GM21529 (cell line): ENCODE measurements at regions not wholly inside any gene's neighbourhood (a gene's known extent, or its start where the extent isn't known, plus 50 kb on each side); places are given as distances from the start of the nearest gene placed in this dataset.
"Not testable (repeated sequence)": the region's sequence is repeated elsewhere in the genome, so short reads cannot be mapped to it uniquely, and the experiment has no call there.

ENCODE experiments used
- ATAC-seq: cut with Tn5 transposase; IDR thresholded peaks from one replicate; pipeline ENCODE4 v1.9.1; 2021; ENCODE audit not compliant: unreplicated experiment

DNA sequence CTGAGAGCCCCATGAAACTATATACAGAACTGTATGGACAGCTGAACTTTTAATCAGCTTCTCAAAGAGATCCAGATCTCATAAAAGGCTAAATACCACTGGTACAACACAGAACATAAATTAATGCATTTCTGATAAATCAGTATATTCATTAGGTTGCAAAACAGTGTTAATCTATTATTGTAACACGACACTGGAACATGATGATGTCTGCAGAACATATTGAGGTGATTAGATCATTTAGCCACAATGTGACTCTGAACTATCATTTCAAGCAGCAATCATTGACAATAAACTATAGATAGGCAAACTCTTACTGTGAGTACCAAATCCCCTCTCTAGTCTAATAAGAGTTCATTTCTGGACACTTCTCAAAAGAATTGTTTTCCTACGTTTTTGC, 50.3 kb downstream of the GASK1B start:
- ATAC-seq = no peak

GRCh38 chr4:158121161-158121579, 51.7 kb downstream of the GASK1B start:
- no peak for ATAC-seq

GRCh38 chr4:158120645-158121151, 52.1 kb downstream of the GASK1B start:
- ATAC-seq = not testable (repeated sequence)

GRCh38 chr4:158112611-158113010, 60.2 kb downstream of the GASK1B start:
- no peak for ATAC-seq

DNA sequence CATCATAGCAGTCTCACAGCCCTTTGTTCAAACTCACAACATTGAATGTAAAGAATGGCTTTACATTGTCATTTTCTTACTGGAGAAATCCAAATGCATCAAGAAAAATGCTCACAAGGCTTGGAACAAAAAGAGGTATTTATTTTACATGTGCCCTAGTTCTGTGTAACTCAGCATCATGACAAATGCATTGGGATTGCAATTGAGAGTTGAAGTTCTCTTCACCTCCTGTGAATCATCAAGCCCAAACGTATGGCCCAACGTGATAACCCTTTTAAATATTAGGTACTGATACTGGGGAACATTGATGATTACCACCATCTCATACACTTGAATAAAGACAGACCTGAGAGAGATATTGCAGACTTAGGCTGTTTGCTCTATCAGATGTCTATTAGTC, 61.6 kb downstream of the GASK1B start:
- ATAC-seq = no peak

- no peak for ATAC-seq
Measured at GRCh38 chr4:158102904-158103303, 69.9 kb downstream of the GASK1B start.

DNA sequence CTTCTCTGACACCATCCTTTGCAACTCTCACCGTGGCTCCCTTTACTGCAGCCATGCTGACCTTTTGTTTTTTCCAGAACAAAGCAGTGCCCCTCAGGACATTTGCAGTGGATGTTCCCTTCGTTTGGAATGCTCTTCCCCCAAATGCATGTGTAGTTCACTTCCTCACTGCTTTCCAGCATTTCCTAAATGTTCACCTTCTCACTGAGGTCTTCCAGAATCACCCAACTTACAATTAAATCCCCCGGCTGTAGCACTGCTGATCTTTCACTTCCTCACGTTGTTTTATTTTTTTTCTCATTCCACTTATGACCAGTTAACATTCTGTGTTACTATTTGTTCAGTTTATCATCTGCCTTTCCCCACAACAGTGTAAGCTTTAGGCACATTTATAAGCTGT, 73.1 kb downstream of the GASK1B start:
- no peak for ATAC-seq

DNA sequence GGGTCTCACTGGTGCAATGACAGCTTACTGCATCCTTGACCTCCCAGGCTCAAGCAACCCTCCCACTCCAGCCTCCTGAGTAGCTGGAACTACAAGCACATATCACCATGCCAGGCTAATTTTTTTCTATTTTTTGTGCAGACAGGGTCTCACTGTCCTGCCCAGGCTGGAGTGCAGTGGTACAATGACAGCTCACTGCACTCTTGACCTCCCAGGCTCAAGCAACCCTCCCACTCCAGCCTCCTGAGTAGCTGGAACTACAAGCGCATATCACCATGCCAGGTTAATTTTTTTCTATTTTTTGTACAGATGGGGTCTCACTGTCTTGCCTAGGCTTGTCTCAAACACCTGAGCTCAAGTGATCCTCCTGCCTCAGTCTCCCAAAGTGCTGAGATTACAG, 74.0 kb downstream of the GASK1B start:
- ATAC-seq = no peak

- ATAC-seq = no peak
Measured at GRCh38 chr4:158094413-158095134, 78.3 kb downstream of the GASK1B start.

GRCh38 chr4:158090323-158090722, 82.5 kb downstream of the GASK1B start:
- no peak for ATAC-seq

GRCh38 chr4:158089897-158090296, 82.9 kb downstream of the GASK1B start:
- ATAC-seq = not testable (repeated sequence)

DNA sequence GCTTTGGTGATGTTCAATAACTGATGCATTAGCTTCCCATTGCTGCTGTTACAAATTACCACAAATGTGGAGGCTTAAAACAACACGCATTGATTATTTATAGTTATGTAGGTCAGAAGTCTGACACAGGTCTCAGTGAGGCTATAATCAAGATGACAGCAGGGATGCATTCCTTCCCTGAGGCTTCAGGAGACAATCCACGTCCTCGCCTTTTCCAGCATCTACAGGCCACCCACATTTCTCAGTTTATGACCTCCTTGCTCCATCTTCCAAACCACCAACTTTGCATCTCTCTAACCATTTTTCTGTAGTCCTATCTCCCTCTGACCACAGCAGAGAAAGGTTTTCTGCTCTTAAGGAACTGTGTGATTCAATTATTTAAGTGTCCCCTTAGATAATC, 92.5 kb downstream of the GASK1B start:
- no peak for ATAC-seq

DNA sequence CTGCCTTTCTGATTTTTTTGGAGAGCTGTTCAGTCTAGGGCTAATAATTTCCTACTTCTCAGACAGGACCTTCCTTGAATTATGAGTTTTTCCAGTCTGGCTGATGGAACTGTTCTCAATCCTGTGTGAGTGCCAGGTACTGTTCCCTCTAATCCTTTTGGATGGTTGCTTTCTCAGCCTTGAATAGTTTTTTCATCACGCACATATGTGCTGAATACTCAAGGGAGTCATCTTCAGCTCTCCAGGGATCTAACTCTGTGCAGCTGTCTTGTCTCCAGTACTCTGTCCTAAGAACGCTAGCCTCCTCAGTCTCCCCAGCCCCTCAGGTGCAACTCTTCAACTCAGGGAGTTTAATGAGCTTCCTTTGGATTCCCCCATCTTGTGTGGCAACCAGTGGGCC, 93.2 kb downstream of the GASK1B start:
- ATAC-seq = no peak

GRCh38 chr4:158077835-158078234, 95.0 kb downstream of the GASK1B start:
- ATAC-seq = no peak

- ATAC-seq = no peak
Measured at GRCh38 chr4:158074851-158075250, 98.0 kb downstream of the GASK1B start.

DNA sequence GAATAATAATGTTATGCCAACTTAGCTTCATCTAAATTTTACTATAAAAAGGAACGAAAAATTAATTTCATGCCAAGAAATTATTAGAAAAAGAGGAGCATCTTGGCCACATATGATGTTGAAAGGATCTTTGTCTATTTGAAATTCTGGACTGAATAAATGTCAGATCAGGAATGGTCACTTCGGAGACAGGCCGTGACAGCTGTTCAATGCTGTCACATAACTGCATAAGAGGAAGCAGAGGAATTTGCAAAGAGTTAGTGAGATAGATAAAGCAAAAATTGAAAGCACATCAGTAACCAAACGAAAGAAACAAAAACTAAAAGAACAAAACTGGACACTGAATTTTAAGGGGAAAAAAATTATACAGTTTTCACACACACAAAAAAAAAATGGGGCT, 100.9 kb downstream of the GASK1B start:
- no peak for ATAC-seq

- ATAC-seq = no peak
Measured at GRCh38 chr4:158068068-158068467, 104.8 kb downstream of the GASK1B start.

GRCh38 chr4:158067646-158068045, 105.2 kb downstream of the GASK1B start:
- no peak for ATAC-seq

DNA sequence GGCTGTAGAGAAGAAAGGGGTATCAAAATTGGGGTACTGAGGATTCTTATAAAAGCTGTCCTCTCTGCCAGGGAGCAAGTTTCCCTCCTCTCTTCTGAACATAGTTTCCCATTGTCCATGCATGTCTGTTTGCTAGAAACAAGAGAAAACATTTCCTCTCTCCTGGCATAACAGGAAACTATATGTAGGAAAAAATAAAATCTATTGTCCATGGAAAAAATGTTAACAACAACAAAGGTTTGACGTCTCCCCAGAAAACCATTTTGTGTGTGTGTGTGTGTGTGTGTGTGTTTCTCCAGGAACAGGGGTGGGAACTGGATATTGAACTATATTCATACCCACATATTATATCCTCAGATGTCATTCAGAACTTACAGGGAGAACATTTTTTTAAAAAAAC, 107.2 kb downstream of the GASK1B start:
- no peak for ATAC-seq

- no peak for ATAC-seq
Measured at GRCh38 chr4:158065176-158065575, 107.6 kb downstream of the GASK1B start.

DNA sequence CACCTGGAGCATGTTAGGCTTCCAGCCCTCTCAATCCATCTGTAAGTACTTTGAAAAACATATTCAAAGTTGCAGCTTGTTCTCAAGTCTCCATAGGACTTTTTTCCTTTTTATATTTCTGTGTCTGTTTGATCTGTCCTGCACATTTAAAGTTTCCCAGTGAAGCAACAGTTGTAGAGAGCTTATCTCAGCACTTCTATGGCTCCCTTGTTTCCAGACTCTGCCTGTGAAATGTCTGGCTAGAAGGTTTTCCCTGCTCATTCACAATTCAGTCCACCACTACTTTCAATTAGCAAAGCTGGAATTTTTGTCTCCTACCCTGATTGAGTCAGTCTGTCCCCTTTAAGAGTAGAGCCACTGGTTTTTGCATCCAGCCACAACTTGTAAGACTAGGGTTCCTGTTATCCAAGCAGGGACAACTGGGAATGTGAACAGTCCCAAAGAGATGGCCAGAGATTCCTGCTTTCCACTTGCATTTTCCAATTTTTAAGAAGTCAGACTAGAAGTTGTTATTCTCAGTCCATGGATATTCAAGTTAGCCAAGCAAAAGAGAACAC, 116.1 kb downstream of the GASK1B start:
- no peak for ATAC-seq

GRCh38 chr4:158055668-158056067, 117.2 kb downstream of the GASK1B start:
- no peak for ATAC-seq

- no peak for ATAC-seq
Measured at GRCh38 chr4:158053801-158054200, 119.0 kb downstream of the GASK1B start.
